Esophagus squamous epithelium (tissue), 4 donors: ENCODE measurements at regions not wholly inside any gene's neighbourhood (a gene's known extent, or its start where the extent isn't known, plus 50 kb on each side); places are given as distances from the start of the nearest gene placed in this dataset.

Experiments
- POLR2A ChIP-seq, 4 donors: fragments of 450-650 bp; IDR thresholded peaks; one replicate each; pipeline ENCODE4 v1.6.1; 2017; ENCODE audit warnings: antibody characterized with exemption in 4 of 4, mild to moderate bottlenecking in 4 of 4, moderate library complexity in 3 of 4
- TF ChIP-seq, protein P1 (sequence below), 6 experiments: fragments of 450-650 bp in 4 of 6; fragments of 200-600 bp in 2 of 6; sonication (generic) in 2 of 6; IDR thresholded peaks; one replicate each; pipeline ENCODE4 v1.5.1; 2016 to 2019; ENCODE audit warnings: antibody characterized with exemption in 6 of 6, mild to moderate bottlenecking in 4 of 6, moderate library complexity in 4 of 6

DNA sequence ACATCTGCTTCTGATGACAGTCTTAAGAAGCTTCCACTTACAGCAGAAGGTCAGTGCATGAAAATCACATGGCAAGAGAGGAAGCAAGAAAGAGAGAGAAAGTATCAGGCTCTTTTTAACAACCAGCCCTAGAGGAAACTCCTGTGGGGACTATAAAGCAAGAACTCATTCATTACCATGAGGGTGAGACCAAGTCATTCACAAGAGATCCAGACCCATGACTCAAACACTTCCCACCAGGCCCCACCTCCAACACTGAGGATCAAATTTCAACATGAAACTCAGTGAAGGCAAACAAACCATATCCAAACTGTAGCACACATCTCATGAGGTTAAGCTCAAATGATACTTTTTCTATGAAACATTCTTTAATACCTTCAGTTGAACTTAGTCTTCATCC is 643.2 kb upstream of the SYNCRIP start:
- TF ChIP-seq, protein P1, sequence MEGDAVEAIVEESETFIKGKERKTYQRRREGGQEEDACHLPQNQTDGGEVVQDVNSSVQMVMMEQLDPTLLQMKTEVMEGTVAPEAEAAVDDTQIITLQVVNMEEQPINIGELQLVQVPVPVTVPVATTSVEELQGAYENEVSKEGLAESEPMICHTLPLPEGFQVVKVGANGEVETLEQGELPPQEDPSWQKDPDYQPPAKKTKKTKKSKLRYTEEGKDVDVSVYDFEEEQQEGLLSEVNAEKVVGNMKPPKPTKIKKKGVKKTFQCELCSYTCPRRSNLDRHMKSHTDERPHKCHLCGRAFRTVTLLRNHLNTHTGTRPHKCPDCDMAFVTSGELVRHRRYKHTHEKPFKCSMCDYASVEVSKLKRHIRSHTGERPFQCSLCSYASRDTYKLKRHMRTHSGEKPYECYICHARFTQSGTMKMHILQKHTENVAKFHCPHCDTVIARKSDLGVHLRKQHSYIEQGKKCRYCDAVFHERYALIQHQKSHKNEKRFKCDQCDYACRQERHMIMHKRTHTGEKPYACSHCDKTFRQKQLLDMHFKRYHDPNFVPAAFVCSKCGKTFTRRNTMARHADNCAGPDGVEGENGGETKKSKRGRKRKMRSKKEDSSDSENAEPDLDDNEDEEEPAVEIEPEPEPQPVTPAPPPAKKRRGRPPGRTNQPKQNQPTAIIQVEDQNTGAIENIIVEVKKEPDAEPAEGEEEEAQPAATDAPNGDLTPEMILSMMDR (IDR thresholded peaks at IDR 0.05): no peak
- no peak for TF ChIP-seq POLR2A (IDR thresholded peaks at IDR 0.05)
